PC-3 (cell line): ENCODE measurements at regions not wholly inside any gene's neighbourhood (a gene's known extent, or its start where the extent isn't known, plus 50 kb on each side); places are given as distances from the start of the nearest gene placed in this dataset.

Experiments used
- EZH2 ChIP-seq: fragments of 300-600 bp; sonication (generic); IDR thresholded peaks from one replicate; pipeline ENCODE4 v1.6.1; 2017; ENCODE audit warnings: antibody characterized with exemption, mild to moderate bottlenecking, low read length; ENCODE audit not compliant: unreplicated experiment
- TF ChIP-seq, protein P1 (sequence below): fragments of 300-600 bp; sonication (generic); conservative IDR thresholded peaks from 2 replicates; pipeline ENCODE4 v1.5.1; 2017; ENCODE audit warnings: antibody characterized with exemption, low read depth, mild to moderate bottlenecking, low read length

GRCh38 chr6:85023721-85024120 lies 259.3 kb upstream of the TBX18 start:
- TF ChIP-seq, protein P1, sequence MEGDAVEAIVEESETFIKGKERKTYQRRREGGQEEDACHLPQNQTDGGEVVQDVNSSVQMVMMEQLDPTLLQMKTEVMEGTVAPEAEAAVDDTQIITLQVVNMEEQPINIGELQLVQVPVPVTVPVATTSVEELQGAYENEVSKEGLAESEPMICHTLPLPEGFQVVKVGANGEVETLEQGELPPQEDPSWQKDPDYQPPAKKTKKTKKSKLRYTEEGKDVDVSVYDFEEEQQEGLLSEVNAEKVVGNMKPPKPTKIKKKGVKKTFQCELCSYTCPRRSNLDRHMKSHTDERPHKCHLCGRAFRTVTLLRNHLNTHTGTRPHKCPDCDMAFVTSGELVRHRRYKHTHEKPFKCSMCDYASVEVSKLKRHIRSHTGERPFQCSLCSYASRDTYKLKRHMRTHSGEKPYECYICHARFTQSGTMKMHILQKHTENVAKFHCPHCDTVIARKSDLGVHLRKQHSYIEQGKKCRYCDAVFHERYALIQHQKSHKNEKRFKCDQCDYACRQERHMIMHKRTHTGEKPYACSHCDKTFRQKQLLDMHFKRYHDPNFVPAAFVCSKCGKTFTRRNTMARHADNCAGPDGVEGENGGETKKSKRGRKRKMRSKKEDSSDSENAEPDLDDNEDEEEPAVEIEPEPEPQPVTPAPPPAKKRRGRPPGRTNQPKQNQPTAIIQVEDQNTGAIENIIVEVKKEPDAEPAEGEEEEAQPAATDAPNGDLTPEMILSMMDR = no peak
- no peak for TF ChIP-seq EZH2
